SK-N-SH (cell line): ENCODE measurements at regions not wholly inside any gene's neighbourhood (a gene's known extent, or its start where the extent isn't known, plus 50 kb on each side); places are given as distances from the start of the nearest gene placed in this dataset.

Experiments used
- CTCF ChIA-PET: fragments of 300-600, 350-600 bp; formaldehyde crosslinking; extraction: SDS; loops from one replicate; lab custom pipeline; 2021; lab: Yijun Ruan, JAX
- POLR2A ChIA-PET: fragments of 350-600 bp; sonication (Branson Sonifier 250); formaldehyde crosslinking; extraction: SDS; loops from one replicate; lab custom pipeline; 2020; ENCODE audit warnings: antibody characterized with exemption, inconsistent platforms; lab: Yijun Ruan, JAX
- DNase-seq: peaks from one replicate; pipeline ENCODE4 v3.0.0; 2012
- H2AFZ ChIP-seq: fragments of 200-600 bp; sonication (generic); 2 replicates; pipeline ENCODE4 v1.8.1; 2016; ENCODE audit warnings: antibody characterized with exemption, mild to moderate bottlenecking, low read depth
- H3F3A ChIP-seq: fragments of 200-600 bp; sonication (generic); replicated peaks from 2 replicates; pipeline ENCODE3; 2016; ENCODE audit warnings: antibody characterized with exemption, mild to moderate bottlenecking; ENCODE audit not compliant: insufficient read depth
- H3K27ac ChIP-seq, 2 experiments: fragments of 200-500 bp in 1 of 2; fragments of 200-600 bp in 1 of 2; sonication (Bioruptor generic) in 1 of 2; sonication (generic), shearing (Covaris generic) in 1 of 2; 2 replicates each; pipeline versions ENCODE4 v1.5.1 to v1.6.1; 2014 to 2016; ENCODE audit warnings: low read depth in 2 of 2, inconsistent platforms in 1 of 2, low read length in 1 of 2, mild to moderate bottlenecking in 1 of 2, mixed read lengths in 1 of 2
- H3K27me3 ChIP-seq: fragments of 200-600 bp; sonication (generic), shearing (Covaris generic); 2 replicates; pipeline ENCODE4 v1.6.1; 2016; ENCODE audit warnings: mixed run types; ENCODE audit not compliant: insufficient read depth
- H3K36me3 ChIP-seq, 2 experiments: fragments of 200-500 bp in 1 of 2; fragments of 200-600 bp in 1 of 2; sonication (Bioruptor generic) in 1 of 2; sonication (generic) in 1 of 2; replicated peaks in 1 of 2; 2 replicates each; pipeline versions ENCODE3 to v1.5.1; 2014 to 2016; ENCODE audit warnings: low read length in 1 of 2, mild to moderate bottlenecking in 1 of 2; ENCODE audit not compliant: insufficient read depth in 2 of 2, control insufficient read depth in 1 of 2
- H3K4me1 ChIP-seq, 2 experiments: fragments of 200-500 bp in 1 of 2; fragments of 200-600 bp in 1 of 2; sonication (Bioruptor generic) in 1 of 2; sonication (generic), shearing (Covaris generic) in 1 of 2; 2 replicates each; pipeline versions ENCODE4 v1.5.1 to v1.6.1; 2014 to 2016; ENCODE audit warnings: low read depth in 1 of 2, low read length in 1 of 2, mixed run types in 1 of 2; ENCODE audit not compliant: insufficient read depth in 2 of 2, control insufficient read depth in 1 of 2
- H3K4me2 ChIP-seq: fragments of 200-600 bp; sonication (generic), shearing (Covaris generic); 2 replicates; pipeline ENCODE4 v1.6.1; 2017; ENCODE audit warnings: mixed run types
- H3K4me3 ChIP-seq, 2 experiments: fragments of 200-500 bp in 1 of 2; fragments of 200-600 bp in 1 of 2; sonication (Bioruptor generic) in 1 of 2; sonication (generic), shearing (Covaris generic) in 1 of 2; 2 replicates each; pipeline versions ENCODE4 v1.5.1 to v1.8.1; 2014 to 2016; ENCODE audit warnings: low read depth in 2 of 2, inconsistent platforms in 1 of 2, low read length in 1 of 2, mild to moderate bottlenecking in 1 of 2, mixed read lengths in 1 of 2, moderate library complexity in 1 of 2
- H3K79me2 ChIP-seq: fragments of 200-600 bp; sonication (generic); 2 replicates; pipeline ENCODE4 v1.8.1; 2017; ENCODE audit warnings: mild to moderate bottlenecking; ENCODE audit not compliant: insufficient read depth
- H3K9ac ChIP-seq: fragments of 200-600 bp; sonication (generic); 2 replicates; pipeline ENCODE4 v1.6.1; 2017; ENCODE audit warnings: mixed run types
- H3K9me2 ChIP-seq: fragments of 200-600 bp; sonication (generic); 2 replicates; pipeline ENCODE4 v1.6.1; 2017; ENCODE audit warnings: mixed run types
- H3K9me3 ChIP-seq: fragments of 200-600 bp; sonication (generic); 2 replicates; pipeline ENCODE4 v1.6.1; 2017; ENCODE audit warnings: mixed run types, mild to moderate bottlenecking, moderate library complexity
- H4K20me1 ChIP-seq: fragments of 200-600 bp; sonication (generic); 2 replicates; pipeline ENCODE4 v1.6.1; 2017; ENCODE audit warnings: mild to moderate bottlenecking, mixed run types; ENCODE audit not compliant: insufficient read depth
- CHD2 ChIP-seq: fragments of 150-350 bp; IDR thresholded peaks from 2 replicates; pipeline ENCODE4 v1.6.1; 2018; ENCODE audit warnings: low read length; ENCODE audit not compliant: partially characterized antibody
- EZH2phosphoT487 ChIP-seq: fragments of 200-600 bp; sonication (generic); IDR thresholded peaks from 2 replicates; pipeline ENCODE4 v1.6.1; 2017; ENCODE audit warnings: low read depth, mixed run types, mild to moderate bottlenecking, antibody characterized with exemption, moderate library complexity, borderline replicate concordance
- FOXJ3 ChIP-seq: sonication (generic); formaldehyde crosslinking; IDR thresholded peaks from 2 replicates; pipeline ENCODE4 v1.5.1; 2020; ENCODE audit warnings: mild to moderate bottlenecking, missing genetic modification reagents
- FOXM1 ChIP-seq: IDR thresholded peaks from 2 replicates; pipeline ENCODE4 v1.4.0; 2012; ENCODE audit warnings: low read depth, mild to moderate bottlenecking
- GABPA ChIP-seq: IDR thresholded peaks from 2 replicates; pipeline ENCODE4 v1.4.0; 2012; ENCODE audit warnings: low read depth, mild to moderate bottlenecking
- MEF2A ChIP-seq: IDR thresholded peaks from 2 replicates; pipeline ENCODE4 v1.4.0; 2012; ENCODE audit warnings: low read depth, borderline replicate concordance
- NFIC ChIP-seq: IDR thresholded peaks from 2 replicates; pipeline ENCODE4 v1.4.0; 2012; ENCODE audit warnings: borderline replicate concordance
- PBX3 ChIP-seq: IDR thresholded peaks from 2 replicates; pipeline ENCODE4; 2012
- RAD21 ChIP-seq: IDR thresholded peaks from 2 replicates; pipeline ENCODE4 v1.6.1; 2012; ENCODE audit warnings: mild to moderate bottlenecking, low read length
- REST ChIP-seq: IDR thresholded peaks from 2 replicates; pipeline ENCODE4 v1.6.1; 2012; ENCODE audit warnings: mild to moderate bottlenecking, low read depth, low read length, moderate library complexity
- RFX5 ChIP-seq: IDR thresholded peaks from 2 replicates; pipeline ENCODE4 v1.6.1; 2012; ENCODE audit warnings: mild to moderate bottlenecking, improper control_type of control experiment, low read length
- SMC3 ChIP-seq: IDR thresholded peaks from 2 replicates; pipeline ENCODE4 v1.6.1; 2012; ENCODE audit warnings: low read depth, low read length, improper control_type of control experiment
- TEAD4 ChIP-seq: IDR thresholded peaks from 2 replicates; pipeline ENCODE4 v1.4.0; 2012; ENCODE audit warnings: mild to moderate bottlenecking, borderline replicate concordance; ENCODE audit not compliant: insufficient read depth
- USF1 ChIP-seq: IDR thresholded peaks from 2 replicates; pipeline ENCODE4 v1.4.0; 2012; ENCODE audit warnings: low read depth, borderline replicate concordance
- whole genome bisulfite sequencing: methylation state at CpG from one replicate; pipeline ENCODE4 v1.1.6; 2017; ENCODE audit warnings: low lambda C conversion rate; 5-methylcytosine and 5-hydroxymethylcytosine counted together
- TF ChIP-seq, protein P1 (sequence below): IDR thresholded peaks from 2 replicates; pipeline ENCODE4 v1.4.0; 2012; ENCODE audit warnings: low read depth
- TF ChIP-seq, protein P2 (sequence below): fragments of 150-350 bp; IDR thresholded peaks from 2 replicates; pipeline ENCODE4 v1.6.1; 2017; ENCODE audit warnings: antibody characterized with exemption, low read length, low read depth, borderline replicate concordance

DNA sequence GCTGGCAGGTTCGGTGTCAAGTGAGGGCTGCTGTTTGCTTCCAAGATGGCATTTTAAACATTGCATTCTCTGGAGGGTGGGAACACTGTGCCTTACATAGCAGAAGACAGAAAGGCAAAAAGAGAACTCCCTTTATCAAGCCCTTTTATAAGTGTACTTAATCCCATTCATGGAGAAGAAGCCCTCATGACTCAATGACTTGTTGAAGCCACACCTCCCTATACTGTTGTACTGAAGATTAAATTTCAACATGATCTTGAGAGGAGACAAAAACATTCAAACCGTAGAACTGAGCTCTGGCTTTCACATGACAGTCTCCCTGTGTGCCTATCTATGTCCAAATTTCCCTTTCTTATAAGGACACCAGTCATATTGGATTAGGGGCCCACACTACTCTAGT is 443.4 kb upstream of the CDIN1 start (continued):
- no peak for TF ChIP-seq CHD2
- TF ChIP-seq FOXM1, result no peak
- TF ChIP-seq REST, result no peak
- TF ChIP-seq TEAD4, result no peak
- TF ChIP-seq SMC3, result no peak
- TF ChIP-seq MEF2A, result no peak
- TF ChIP-seq FOXJ3 (CRISPR knock-in tag), result no peak

DNA sequence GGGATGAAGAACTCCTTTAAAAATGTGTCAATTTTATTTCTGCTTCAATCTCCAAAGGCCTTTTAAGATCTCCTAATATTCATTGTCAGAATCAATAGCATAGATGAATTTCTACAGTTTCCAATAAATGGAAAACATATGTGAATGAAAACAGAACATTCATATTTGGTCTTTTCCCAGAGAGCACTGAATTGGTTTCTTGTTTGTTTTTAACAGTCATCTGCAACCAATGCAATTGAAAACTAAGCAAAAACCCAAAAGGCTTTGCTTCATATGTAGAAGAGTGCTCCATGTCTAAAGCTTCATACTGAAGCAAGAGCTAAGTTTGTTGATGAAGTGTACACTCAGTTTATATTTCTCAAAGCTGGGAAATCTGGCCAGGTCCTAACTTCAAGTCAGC is 426.5 kb upstream of the CDIN1 start:
- H3K4me3 ChIP-seq, result no peak overlapping the region
- no peak overlapping the region for H3K27ac ChIP-seq
- no peak overlapping the region for H3K9ac ChIP-seq
- POLR2A ChIA-PET, result no interaction called here
- no peaks in the 10 kb centered on the region for H4K20me1 ChIP-seq
- no peak overlapping the region for H3K4me2 ChIP-seq
- H3K9me3 ChIP-seq, result peaks cover 17% of the 10 kb centered on the region
- H3K36me3 ChIP-seq, result no peaks in the 10 kb centered on the region
- H3K4me1 ChIP-seq, result no peaks in the 10 kb centered on the region
- H2AFZ ChIP-seq, result no peak overlapping the region
- no peaks in the 10 kb centered on the region for H3K79me2 ChIP-seq
- CTCF ChIA-PET, result no interaction called here
- no peaks in the 10 kb centered on the region for H3K9me2 ChIP-seq
- no peaks in the 10 kb centered on the region for H3K27me3 ChIP-seq
- DNase-seq, result no peak
- H3F3A ChIP-seq, result no peaks in the 10 kb centered on the region
- TF ChIP-seq RAD21 (no peak), NFIC (no peak), RFX5 (no peak)

- WGBS, result no CpG with 5 or more reads among the region's 1 CpG
- DNase-seq, result no peak
- H3K36me3 ChIP-seq, result no peaks in the 10 kb centered on the region
- H3K9ac ChIP-seq, result no peak overlapping the region
- no peaks in the 10 kb centered on the region for H3F3A ChIP-seq
- H3K27ac ChIP-seq, result no peak overlapping the region
- no peaks in the 10 kb centered on the region for H4K20me1 ChIP-seq
- H3K27me3 ChIP-seq, result no peaks in the 10 kb centered on the region
- no peaks in the 10 kb centered on the region for H3K4me1 ChIP-seq
- ChIA-PET CTCF (interaction anchor here (1.0 kb wide), 1 partner anchor 162 kb away, joined by 3 read pairs; no protein-coding TSS in a partner anchor), POLR2A (no interaction called here)
- H3K4me2 ChIP-seq, result no peak overlapping the region
- H3K79me2 ChIP-seq, result no peaks in the 10 kb centered on the region
- no peaks in the 10 kb centered on the region for H3K9me2 ChIP-seq
- no peak overlapping the region for H3K4me3 ChIP-seq
- H2AFZ ChIP-seq, result no peak overlapping the region
- no peaks in the 10 kb centered on the region for H3K9me3 ChIP-seq
- TF ChIP-seq FOXJ3 (CRISPR knock-in tag) (no peak), FOXM1 (no peak), PBX3 (no peak), GABPA (no peak), EZH2phosphoT487 (no peak), USF1 (no peak)
- TF ChIP-seq, protein P1, sequence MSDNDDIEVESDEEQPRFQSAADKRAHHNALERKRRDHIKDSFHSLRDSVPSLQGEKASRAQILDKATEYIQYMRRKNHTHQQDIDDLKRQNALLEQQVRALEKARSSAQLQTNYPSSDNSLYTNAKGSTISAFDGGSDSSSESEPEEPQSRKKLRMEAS, result no peak
- TF ChIP-seq, protein P2, sequence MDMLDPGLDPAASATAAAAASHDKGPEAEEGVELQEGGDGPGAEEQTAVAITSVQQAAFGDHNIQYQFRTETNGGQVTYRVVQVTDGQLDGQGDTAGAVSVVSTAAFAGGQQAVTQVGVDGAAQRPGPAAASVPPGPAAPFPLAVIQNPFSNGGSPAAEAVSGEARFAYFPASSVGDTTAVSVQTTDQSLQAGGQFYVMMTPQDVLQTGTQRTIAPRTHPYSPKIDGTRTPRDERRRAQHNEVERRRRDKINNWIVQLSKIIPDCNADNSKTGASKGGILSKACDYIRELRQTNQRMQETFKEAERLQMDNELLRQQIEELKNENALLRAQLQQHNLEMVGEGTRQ, result no peak
These were observed 422.5 kb upstream of the CDIN1 start for GRCh38 chr15:36156879-36157427.
